Coronary artery (tissue), 2 donors: ENCODE measurements at regions not wholly inside any gene's neighbourhood (a gene's known extent, or its start where the extent isn't known, plus 50 kb on each side); places are given as distances from the start of the nearest gene placed in this dataset.

ENCODE experiments used
- DNase-seq: peaks from one replicate; pipeline ENCODE4 v3.0.0-alpha.2; 2017; ENCODE audit warnings: low spot score
- H3K27ac ChIP-seq, 2 donors: fragments of 200-600 bp; sonication (generic); one replicate each; pipeline ENCODE4 v1.5.1; 2016 to 2019
- H3K4me3 ChIP-seq: fragments of 200-600 bp; sonication (generic); 2 replicates; pipeline ENCODE4 v1.5.1; 2016; ENCODE audit warnings: mild to moderate bottlenecking, moderate library complexity
- TF ChIP-seq, protein P1 (sequence below): fragments of 200-600 bp; sonication (generic); IDR thresholded peaks from one replicate; pipeline ENCODE4 v1.5.1; 2019; ENCODE audit warnings: antibody characterized with exemption

- Histone ChIP-seq H3K27ac (no peak overlapping the region), H3K4me3 (no peak overlapping the region)
- TF ChIP-seq, protein P1, sequence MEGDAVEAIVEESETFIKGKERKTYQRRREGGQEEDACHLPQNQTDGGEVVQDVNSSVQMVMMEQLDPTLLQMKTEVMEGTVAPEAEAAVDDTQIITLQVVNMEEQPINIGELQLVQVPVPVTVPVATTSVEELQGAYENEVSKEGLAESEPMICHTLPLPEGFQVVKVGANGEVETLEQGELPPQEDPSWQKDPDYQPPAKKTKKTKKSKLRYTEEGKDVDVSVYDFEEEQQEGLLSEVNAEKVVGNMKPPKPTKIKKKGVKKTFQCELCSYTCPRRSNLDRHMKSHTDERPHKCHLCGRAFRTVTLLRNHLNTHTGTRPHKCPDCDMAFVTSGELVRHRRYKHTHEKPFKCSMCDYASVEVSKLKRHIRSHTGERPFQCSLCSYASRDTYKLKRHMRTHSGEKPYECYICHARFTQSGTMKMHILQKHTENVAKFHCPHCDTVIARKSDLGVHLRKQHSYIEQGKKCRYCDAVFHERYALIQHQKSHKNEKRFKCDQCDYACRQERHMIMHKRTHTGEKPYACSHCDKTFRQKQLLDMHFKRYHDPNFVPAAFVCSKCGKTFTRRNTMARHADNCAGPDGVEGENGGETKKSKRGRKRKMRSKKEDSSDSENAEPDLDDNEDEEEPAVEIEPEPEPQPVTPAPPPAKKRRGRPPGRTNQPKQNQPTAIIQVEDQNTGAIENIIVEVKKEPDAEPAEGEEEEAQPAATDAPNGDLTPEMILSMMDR = no peak
- no peak for DNase-seq
Measured at GRCh38 chr2:17282245-17282644, 236.0 kb downstream of the RAD51AP2 start.

GRCh38 chr2:17276220-17276619, 242.0 kb downstream of the RAD51AP2 start:
- DNase-seq = no peak
- TF ChIP-seq, protein P1 = no peak
- H3K27ac ChIP-seq = no peak overlapping the region
- H3K4me3 ChIP-seq = no peak overlapping the region

GRCh38 chr2:17272652-17273525, 245.4 kb downstream of the RAD51AP2 start:
- TF ChIP-seq, protein P1 = no peak
- no peak for DNase-seq
- Histone ChIP-seq H3K27ac (no peak overlapping the region), H3K4me3 (no peak overlapping the region)

- no peak overlapping the region for H3K4me3 ChIP-seq
- DNase-seq = no peak
- no peak overlapping the region for H3K27ac ChIP-seq
- TF ChIP-seq, protein P1 = no peak
Measured at GRCh38 chr2:17272170-17272569, 246.1 kb downstream of the RAD51AP2 start.

- Histone ChIP-seq H3K27ac (no peak overlapping the region), H3K4me3 (no peak overlapping the region)
- TF ChIP-seq, protein P1 = no peak
- no peak for DNase-seq
Measured at GRCh38 chr2:17271416-17271815, 246.8 kb downstream of the RAD51AP2 start.

DNA sequence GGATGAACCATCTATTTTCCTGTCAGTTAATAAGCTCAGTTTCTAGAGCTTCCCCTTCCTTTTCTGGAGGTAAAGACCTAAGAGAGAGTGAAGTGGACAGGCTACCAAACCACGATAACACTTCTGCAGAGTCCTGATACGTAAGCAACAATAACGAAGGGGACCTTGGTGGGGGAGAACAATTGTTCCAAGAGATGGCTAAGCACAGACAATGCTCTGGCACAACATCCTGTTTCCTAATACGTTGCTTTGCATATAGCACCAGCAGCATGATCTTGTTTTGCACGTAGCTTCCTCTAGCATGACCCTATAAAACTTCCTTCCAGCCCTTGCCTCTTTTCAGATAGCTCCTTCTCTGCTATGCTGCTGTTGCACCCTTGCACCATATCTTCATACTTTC, 247.3 kb downstream of the RAD51AP2 start:
- DNase-seq = no peak

More for the DNA sequence above, 247.3 kb downstream of the RAD51AP2 start:
- TF ChIP-seq, protein P1 = no peak
- Histone ChIP-seq H3K4me3 (no peak overlapping the region), H3K27ac (no peak overlapping the region)
